Tibial nerve (tissue), 4 donors: ENCODE measurements at regions not wholly inside any gene's neighbourhood (a gene's known extent, or its start where the extent isn't known, plus 50 kb on each side); places are given as distances from the start of the nearest gene placed in this dataset.
"Not testable (repeated sequence)": the region's sequence is repeated elsewhere in the genome, so short reads cannot be mapped to it uniquely, and the experiment has no call there.

Experiments used
- DNase-seq, 2 donors: peaks; one replicate each; pipeline ENCODE4 v3.0.0-alpha.2; 2019; ENCODE audit warnings: low spot score in 2 of 2
- H3K27ac ChIP-seq, 4 donors: fragments of 200-600 bp; sonication (generic) in 3 of 4; one replicate each; pipeline ENCODE4 v1.5.1; 2017 to 2019; ENCODE audit warnings: mild to moderate bottlenecking in 1 of 4
- H3K27me3 ChIP-seq, 2 donors: fragments of 200-600 bp; sonication (generic) in 1 of 2; one replicate each; pipeline versions ENCODE4 v1.5.1 to v1.6.0; 2017 to 2019
- H3K36me3 ChIP-seq, 3 donors: fragments of 200-600 bp; sonication (generic); one replicate each; pipeline ENCODE4 v1.5.1; 2018 to 2019
- H3K4me1 ChIP-seq, 4 donors: fragments of 200-600 bp; sonication (generic) in 3 of 4; one replicate each; pipeline ENCODE4 v1.5.1; 2017 to 2019
- H3K4me3 ChIP-seq, 4 donors: fragments of 200-600 bp; sonication (generic) in 3 of 4; one replicate each; pipeline ENCODE4 v1.5.1; 2017 to 2019; ENCODE audit warnings: mild to moderate bottlenecking in 1 of 4, moderate library complexity in 1 of 4
- H3K9me3 ChIP-seq, 4 donors: fragments of 200-600 bp; sonication (generic) in 3 of 4; one replicate each; pipeline ENCODE4 v1.5.1; 2017 to 2019
- EP300 ChIP-seq, 2 donors: sonication (generic); formaldehyde crosslinking; IDR thresholded peaks; one replicate each; pipeline ENCODE4 v1.6.1; 2017; ENCODE audit warnings: antibody characterized with exemption in 2 of 2, mild to moderate bottlenecking in 1 of 2
- POLR2A ChIP-seq, 2 donors: fragments of 450-650 bp; IDR thresholded peaks; one replicate each; pipeline ENCODE4 v1.6.1; 2017; ENCODE audit warnings: antibody characterized with exemption in 2 of 2, mild to moderate bottlenecking in 2 of 2, moderate library complexity in 2 of 2
- WGBS, 2 donors: methylation state at CpG; one replicate each; pipeline ENCODE4 v1.1.5; 2018; 5-methylcytosine and 5-hydroxymethylcytosine counted together
- TF ChIP-seq, protein P1 (sequence below), 5 experiments: fragments of 200-600 bp in 3 of 5; fragments of 450-650 bp in 2 of 5; sonication (generic) in 3 of 5; IDR thresholded peaks; one replicate each; pipeline ENCODE4 v1.5.1; 2016 to 2019; ENCODE audit warnings: antibody characterized with exemption in 5 of 5, mild to moderate bottlenecking in 3 of 5, moderate library complexity in 2 of 5

GRCh38 chr1:187063271-187063670 lies 234.5 kb downstream of the PLA2G4A start:
- no peaks in the 10 kb centered on the region for H3K9me3 ChIP-seq
- no peak for DNase-seq
- H3K4me1 ChIP-seq: no peaks in the 10 kb centered on the region
- H3K27me3 ChIP-seq: no peaks in the 10 kb centered on the region
- WGBS, 2 donors: 89 to 91% methylated on average over 2 of the region's 2 CpGs
- TF ChIP-seq POLR2A (IDR thresholded peaks at IDR 0.05) (no peak), EP300 (IDR thresholded peaks at IDR 0.05) (no peak)
- TF ChIP-seq, protein P1, sequence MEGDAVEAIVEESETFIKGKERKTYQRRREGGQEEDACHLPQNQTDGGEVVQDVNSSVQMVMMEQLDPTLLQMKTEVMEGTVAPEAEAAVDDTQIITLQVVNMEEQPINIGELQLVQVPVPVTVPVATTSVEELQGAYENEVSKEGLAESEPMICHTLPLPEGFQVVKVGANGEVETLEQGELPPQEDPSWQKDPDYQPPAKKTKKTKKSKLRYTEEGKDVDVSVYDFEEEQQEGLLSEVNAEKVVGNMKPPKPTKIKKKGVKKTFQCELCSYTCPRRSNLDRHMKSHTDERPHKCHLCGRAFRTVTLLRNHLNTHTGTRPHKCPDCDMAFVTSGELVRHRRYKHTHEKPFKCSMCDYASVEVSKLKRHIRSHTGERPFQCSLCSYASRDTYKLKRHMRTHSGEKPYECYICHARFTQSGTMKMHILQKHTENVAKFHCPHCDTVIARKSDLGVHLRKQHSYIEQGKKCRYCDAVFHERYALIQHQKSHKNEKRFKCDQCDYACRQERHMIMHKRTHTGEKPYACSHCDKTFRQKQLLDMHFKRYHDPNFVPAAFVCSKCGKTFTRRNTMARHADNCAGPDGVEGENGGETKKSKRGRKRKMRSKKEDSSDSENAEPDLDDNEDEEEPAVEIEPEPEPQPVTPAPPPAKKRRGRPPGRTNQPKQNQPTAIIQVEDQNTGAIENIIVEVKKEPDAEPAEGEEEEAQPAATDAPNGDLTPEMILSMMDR (IDR thresholded peaks at IDR 0.05): no peak
- H3K4me3 ChIP-seq: no peak overlapping the region
- H3K36me3 ChIP-seq: no peaks in the 10 kb centered on the region
- H3K27ac ChIP-seq: no peak overlapping the region

- Histone ChIP-seq H3K27ac (no peak overlapping the region), H3K4me3 (no peak overlapping the region), H3K9me3 (no peaks in the 10 kb centered on the region), H3K4me1 (no peaks in the 10 kb centered on the region), H3K36me3 (no peaks in the 10 kb centered on the region), H3K27me3 (no peaks in the 10 kb centered on the region)
- WGBS, 2 donors: 92 to 100% methylated on average over 1 of the region's 1 CpG
- TF ChIP-seq, protein P1 (IDR thresholded peaks at IDR 0.05): no peak
- no peak for TF ChIP-seq POLR2A (IDR thresholded peaks at IDR 0.05)
- DNase-seq: no peak
Measured at GRCh38 chr1:187067160-187067559, 238.4 kb downstream of the PLA2G4A start.

- H3K27me3 ChIP-seq: no peaks in the 10 kb centered on the region
Measured at GRCh38 chr1:187070076-187070475, 241.3 kb downstream of the PLA2G4A start.

GRCh38 chr1:187072262-187073034 lies 243.7 kb downstream of the PLA2G4A start:
- H3K27ac ChIP-seq, H3K27me3 ChIP-seq, H3K4me1 ChIP-seq, H3K36me3 ChIP-seq, DNase-seq: not testable (repeated sequence)
- 77 to 78% methylated on average over 29 of the region's 29 CpGs for WGBS, 2 donors
- Histone ChIP-seq H3K9me3 (peaks cover 0 to 12% (median 0%) of the 10 kb centered on the region in 4 donors), H3K4me3 (peak overlapping the region in 3 of 4 donors; percentile 18 to 35 (median 29))

More at GRCh38 chr1:187070076-187070475, 241.3 kb downstream of the PLA2G4A start:
- WGBS, 2 donors: 30 to 45% methylated on average over 3 of the region's 3 CpGs
- DNase-seq: no peak
- Histone ChIP-seq H3K27ac (no peak overlapping the region), H3K9me3 (peaks cover 0 to 12% (median 0%) of the 10 kb centered on the region in 4 donors), H3K4me1 (no peaks in the 10 kb centered on the region), H3K4me3 (no peak overlapping the region), H3K36me3 (no peaks in the 10 kb centered on the region)
- no peak for TF ChIP-seq EP300 (IDR thresholded peaks at IDR 0.05)
- no peak for TF ChIP-seq POLR2A (IDR thresholded peaks at IDR 0.05)
- TF ChIP-seq, protein P1 (IDR thresholded peaks at IDR 0.05): no peak

- not testable (repeated sequence) for H3K27me3 ChIP-seq, H3K36me3 ChIP-seq, DNase-seq, H3K27ac ChIP-seq, H3K4me1 ChIP-seq
- 49 to 53% methylated on average over 12 to 13 of the region's 13 CpGs for WGBS, 2 donors
- peak overlapping the region in 3 of 4 donors; percentile 18 to 35 (median 29) for H3K4me3 ChIP-seq
- peaks cover 0 to 12% (median 0%) of the 10 kb centered on the region in 4 donors for H3K9me3 ChIP-seq
Measured at GRCh38 chr1:187073035-187073560, 244.3 kb downstream of the PLA2G4A start.

GRCh38 chr1:187073634-187074245 lies 245.0 kb downstream of the PLA2G4A start:
- H3K27me3 ChIP-seq, H3K4me3 ChIP-seq, H3K27ac ChIP-seq, H3K4me1 ChIP-seq, DNase-seq, H3K36me3 ChIP-seq: not testable (repeated sequence)
- WGBS, 2 donors: 97 to 98% methylated on average over 22 to 34 of the region's 35 CpGs
- H3K9me3 ChIP-seq: peaks cover 0 to 12% (median 0%) of the 10 kb centered on the region in 4 donors
